H4 (cell line): ENCODE measurements at regions not wholly inside any gene's neighbourhood (a gene's known extent, or its start where the extent isn't known, plus 50 kb on each side); places are given as distances from the start of the nearest gene placed in this dataset.

Experiments used
- DNase-seq: peaks from one replicate; pipeline ENCODE4 v3.0.0-alpha.2; 2015; ENCODE audit warnings: low spot score

- DNase-seq = no peak
Observed at GRCh38 chr4:13129095-13129494, 355.0 kb downstream of the RAB28 start.

- no peak for DNase-seq
Observed at GRCh38 chr4:13126976-13127910, 356.9 kb downstream of the RAB28 start.

- DNase-seq = no peak
Observed at GRCh38 chr4:13118633-13119032, 365.5 kb downstream of the RAB28 start.

DNA sequence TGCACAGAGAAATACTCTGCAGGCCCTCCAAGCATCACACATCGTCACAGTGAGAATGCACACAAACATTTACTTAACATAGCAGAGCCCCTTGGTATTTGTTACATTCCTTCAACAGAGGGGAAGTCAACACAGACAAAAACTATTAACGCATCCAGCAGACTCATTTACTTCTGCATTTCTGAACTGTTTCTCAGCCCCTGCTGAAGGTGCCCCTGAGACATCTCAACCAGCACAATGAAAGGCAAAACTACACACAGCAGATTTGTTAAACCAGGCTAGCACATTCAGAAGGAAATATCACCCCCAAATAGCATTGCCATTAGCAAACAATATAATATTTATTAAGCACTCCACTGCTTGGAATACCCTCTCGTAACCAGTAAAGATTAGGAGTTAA, 367.0 kb downstream of the RAB28 start:
- DNase-seq = no peak

- no peak for DNase-seq
Observed at GRCh38 chr4:13112030-13112429, 372.1 kb downstream of the RAB28 start.

DNA sequence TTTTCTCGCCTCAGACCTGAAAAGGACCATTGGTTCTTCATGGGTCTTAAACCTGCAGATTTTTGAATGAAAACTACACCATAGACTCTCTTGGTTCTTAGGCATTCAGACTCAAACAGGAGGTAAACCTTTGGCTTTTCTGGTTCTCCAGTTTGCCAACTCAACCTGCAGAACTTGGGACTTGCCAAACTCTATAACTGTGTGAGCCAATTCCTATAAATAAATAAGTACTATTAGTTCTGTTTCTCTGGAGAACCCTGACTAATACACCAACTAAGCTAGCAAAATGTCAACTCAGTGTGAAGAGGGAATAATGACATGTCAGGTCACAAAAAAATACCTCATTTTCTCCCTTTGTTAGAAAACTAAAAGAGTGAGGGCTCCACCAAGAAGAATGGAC, 374.6 kb downstream of the RAB28 start:
- no peak for DNase-seq

- no peak for DNase-seq
Observed at GRCh38 chr4:13108096-13108495, 376.0 kb downstream of the RAB28 start.

DNA sequence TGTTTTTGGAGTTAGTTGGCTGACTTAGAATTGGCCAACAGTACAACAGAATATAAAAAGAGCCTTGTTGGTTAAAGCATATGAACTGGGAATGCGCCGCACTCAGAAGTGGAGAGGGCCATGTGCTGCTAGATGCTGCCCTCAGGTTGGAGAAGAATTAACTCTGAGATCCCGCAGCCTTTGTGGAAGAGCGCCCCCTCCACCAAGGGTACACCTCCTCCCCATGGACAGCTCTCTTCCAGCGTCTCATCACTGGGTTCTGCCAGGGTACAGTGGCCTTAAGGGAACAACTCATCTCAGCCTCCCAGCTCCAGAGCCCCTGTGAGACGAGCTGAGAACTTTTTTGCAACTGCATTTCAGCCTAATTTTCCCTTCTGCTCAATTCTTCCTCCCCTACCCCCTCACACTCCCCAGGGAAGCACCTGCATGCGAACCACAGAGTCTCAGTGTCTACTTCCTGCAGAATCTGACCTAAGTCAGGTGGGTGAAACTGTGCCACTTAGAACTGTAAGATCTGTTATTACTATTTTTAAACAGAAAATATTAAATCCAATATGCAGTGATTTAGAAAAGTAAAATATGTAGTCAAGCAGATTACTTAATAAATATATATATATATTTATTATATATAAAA, 380.6 kb downstream of the RAB28 start:
- no peak for DNase-seq

DNA sequence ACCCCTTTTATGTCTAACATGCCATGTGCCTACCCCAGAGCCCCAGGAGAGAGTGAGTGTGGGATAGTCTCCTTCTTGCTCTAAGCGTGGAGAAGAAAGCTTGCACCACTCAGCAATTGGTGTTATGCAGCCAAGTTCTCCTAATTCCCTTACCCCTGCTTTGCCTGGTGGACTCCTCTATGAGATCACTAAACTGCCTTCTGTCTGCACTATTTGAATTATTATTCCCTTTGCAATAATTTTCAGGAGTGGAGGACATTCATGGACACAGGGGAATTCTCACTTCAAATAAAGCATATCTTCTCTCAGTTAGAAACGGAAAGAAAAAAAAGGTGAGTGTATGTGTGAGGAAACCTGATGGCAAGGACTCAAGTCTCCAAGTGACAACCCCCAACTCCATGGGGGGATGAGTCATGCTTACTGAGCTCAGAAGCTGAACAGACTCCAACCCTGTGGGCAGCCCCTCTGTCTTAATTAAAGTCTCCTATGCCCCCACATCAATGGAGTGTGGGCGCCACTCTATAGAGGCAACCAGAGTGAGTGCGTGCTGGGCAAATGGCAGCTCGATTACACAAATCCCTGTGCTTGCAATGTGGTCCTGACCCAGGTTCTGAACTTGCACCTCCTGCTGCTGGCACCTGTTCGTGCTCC, 381.9 kb downstream of the RAB28 start:
- DNase-seq = no peak

DNA sequence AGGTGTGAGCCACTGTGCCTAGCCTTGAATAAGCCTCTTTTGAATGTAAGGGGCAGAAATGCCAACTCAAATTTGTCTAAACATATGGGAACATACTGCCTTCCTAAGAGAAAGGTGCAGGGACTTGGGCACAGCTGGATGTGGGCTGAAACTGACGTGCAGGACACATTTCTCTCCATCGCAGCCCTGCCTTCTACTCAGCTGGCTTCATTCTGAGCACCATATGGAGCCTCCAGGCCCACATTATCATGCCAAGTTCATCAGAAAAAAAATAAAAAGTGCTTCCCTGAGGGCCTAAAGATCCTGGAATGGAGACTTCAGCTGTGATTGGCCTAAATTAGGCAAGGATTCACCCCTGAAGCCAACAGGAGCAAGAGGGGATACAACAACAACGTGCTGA, 386.2 kb downstream of the RAB28 start:
- no peak for DNase-seq

GRCh38 chr4:13095722-13096121, 388.4 kb downstream of the RAB28 start:
- DNase-seq = no peak

DNA sequence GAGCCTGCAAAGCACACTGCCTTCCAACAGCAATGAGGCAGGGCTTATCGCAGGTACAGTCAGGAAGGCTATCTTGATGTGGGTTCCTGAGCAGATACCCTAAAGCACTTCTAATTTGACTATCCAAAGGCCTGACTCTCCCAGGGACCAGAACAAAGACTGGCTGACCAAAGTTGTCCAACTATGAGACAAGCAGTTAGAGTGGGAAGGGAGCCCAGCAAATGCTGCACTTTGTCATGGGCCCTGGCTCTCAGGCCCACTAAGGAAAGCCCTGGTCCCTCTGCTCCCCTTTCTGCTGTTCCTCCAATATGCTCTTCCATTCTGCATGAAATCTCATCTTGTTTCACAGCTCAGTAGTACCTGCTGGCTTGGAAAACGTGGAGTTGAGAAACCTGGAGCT, 391.0 kb downstream of the RAB28 start:
- DNase-seq = no peak

- DNase-seq = no peak
Observed at GRCh38 chr4:13092702-13093101, 391.4 kb downstream of the RAB28 start.

GRCh38 chr4:13089659-13089998, 394.5 kb downstream of the RAB28 start:
- DNase-seq = no peak

- DNase-seq = no peak
Observed at GRCh38 chr4:13088726-13089658, 395.1 kb downstream of the RAB28 start.

GRCh38 chr4:13087041-13087440, 397.1 kb downstream of the RAB28 start:
- DNase-seq = no peak

DNA sequence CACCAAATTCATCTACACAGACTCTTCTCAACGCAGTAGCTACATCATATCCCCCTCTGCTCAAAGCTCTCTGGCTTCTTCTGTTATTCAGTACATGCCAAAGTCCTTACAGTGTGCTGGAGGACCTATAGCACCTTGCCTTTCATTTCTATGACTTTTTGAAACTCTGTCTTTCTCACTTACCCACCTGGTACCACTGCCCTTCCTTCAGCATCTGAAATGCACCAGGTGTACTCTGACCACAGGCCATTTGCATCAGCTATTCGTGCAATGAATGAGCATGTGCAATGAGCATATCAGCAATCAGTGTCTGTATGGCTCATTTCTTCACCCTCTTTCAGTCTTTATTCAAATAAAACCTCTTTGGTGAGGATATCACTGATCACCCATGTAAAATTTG, 399.9 kb downstream of the RAB28 start:
- DNase-seq = no peak

GRCh38 chr4:13081830-13082229, 402.3 kb downstream of the RAB28 start:
- DNase-seq = no peak

- DNase-seq = no peak
Observed at GRCh38 chr4:13067077-13067476, 417.1 kb downstream of the RAB28 start.

GRCh38 chr4:13059019-13059418, 425.1 kb downstream of the RAB28 start:
- DNase-seq = no peak

GRCh38 chr4:13056630-13057189, 427.4 kb downstream of the RAB28 start:
- no peak for DNase-seq
